T1000 (cell line): ENCODE measurements at regions not wholly inside any gene's neighbourhood (a gene's known extent, or its start where the extent isn't known, plus 50 kb on each side); places are given as distances from the start of the nearest gene placed in this dataset.

Experiments used
- DNase-seq: peaks from one replicate; lab custom pipeline; 2025; ENCODE audit warnings: mixed read lengths; lab: John Stamatoyannopoulos, UW

DNA sequence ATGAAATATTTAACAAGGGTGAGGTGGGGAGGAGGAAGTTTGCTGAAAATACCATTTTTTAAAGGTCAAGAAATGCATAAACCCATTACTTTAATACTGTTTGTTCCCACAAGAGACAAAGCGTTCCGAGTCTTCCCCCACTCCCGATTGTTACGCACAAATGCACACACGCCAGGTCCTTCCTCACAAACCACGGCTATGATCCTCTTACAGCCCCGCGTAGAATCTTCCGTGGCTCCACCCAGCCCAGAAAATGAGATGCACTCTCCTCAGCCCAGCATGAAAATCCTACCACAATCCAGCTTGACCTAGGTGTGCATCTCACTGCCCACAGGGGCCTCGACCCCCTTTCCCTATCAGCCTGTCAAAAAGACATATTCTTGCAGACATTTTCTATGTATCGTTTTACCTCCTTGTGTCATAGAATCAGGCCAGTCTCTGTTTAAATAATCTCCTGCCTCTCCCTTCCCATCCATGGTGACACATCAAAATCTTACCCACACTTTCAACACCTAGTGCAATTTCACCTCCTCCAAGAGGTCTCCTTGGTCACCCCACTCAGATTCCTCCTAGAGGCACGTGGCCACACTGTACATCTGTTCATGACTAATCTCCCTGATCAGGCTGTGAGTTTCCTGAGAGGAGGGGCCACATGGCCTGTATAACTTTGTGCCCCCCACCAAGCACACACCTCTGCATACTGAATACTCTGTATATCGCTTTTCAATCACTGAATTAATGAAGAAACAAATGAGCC, 491.0 kb upstream of the KLHL29 start:
- peak; percentile 31 for DNase-seq

DNA sequence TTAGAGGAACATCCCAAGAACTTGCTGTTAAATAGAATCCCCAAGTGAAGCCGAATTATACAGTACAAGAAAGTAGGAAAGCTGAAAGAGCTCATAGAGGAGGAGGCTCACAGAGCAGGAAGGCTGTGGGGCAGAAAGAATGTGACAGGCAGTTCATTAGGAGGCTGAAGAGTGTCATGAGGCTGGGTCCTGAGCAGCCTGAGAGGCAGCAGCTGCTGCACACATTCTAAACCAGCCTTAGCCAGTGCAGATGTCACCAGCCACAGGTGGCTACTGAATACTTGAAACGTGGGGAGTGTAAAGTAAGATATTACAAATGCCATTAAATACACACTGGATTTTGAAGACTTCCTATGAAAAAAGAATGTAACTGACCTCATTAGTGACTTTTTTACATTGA, 490.2 kb upstream of the KLHL29 start:
- no peak for DNase-seq

DNA sequence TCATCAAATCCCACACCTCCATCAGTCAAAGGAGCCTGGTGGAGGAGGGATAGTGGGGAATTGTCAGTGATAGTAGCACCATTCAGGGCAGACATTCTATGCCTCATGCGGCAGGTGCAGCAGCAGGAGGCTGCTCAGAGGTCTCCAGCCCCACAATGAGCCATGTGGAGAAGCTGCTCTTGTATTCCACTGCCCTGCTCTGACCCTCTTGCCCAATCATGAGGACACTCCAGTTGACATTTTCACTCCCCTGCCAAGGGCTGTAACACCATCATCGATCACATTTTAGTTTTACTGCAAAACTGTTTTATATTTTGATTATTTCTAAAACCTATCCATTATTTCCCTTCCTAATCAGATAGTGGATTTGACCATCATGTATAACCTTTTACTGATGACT, 487.6 kb upstream of the KLHL29 start:
- DNase-seq = no peak

DNA sequence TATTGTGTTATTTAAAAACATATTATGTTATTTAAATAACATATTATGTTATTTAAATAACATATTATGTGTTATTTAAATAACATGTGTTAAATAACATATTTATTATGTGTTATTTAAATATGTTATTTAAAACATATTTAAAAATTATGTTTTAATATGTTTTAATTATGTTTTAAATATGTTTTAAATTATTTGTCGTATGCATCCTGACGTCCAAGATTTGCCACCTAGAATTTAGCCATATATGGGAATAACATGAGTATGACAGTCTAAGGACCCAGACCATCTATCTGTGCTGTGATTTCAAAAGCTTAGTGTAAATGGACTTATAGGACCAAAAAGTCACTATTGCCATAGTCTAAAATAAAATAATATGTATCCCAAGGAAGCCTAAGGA, 484.3 kb upstream of the KLHL29 start:
- no peak for DNase-seq

DNA sequence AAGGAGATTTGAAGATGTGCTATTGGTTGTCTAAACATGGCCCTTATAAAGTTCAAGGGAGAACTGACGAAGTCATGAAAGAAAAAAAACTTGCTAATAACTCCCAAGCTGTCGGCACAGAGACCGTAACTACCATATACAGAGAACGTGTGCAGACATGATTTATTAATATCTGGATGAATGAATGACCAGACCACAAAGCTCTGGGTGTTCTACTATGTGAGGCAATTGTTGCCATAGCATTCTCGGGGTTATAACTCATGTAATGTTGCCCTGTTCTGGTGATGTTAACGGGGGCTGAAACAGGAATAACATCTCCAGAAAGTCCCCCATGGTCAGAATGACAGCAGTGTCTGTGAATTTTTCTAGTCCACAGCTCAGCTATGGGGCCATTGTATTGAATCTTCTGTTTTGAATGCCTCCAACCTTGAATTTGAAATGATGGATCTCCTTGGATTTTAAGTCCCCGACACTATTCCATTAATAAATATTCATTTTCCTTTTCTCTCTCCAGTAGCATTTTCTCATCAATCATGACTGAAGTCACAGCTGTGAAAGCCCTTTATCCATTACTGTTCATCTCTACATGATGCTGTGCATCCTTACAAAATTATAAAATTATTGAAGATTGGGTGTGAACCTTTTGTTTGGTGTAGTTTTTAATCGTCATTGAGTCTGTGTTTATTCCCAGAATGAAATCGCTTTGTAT, 483.4 kb upstream of the KLHL29 start:
- DNase-seq = no peak

DNA sequence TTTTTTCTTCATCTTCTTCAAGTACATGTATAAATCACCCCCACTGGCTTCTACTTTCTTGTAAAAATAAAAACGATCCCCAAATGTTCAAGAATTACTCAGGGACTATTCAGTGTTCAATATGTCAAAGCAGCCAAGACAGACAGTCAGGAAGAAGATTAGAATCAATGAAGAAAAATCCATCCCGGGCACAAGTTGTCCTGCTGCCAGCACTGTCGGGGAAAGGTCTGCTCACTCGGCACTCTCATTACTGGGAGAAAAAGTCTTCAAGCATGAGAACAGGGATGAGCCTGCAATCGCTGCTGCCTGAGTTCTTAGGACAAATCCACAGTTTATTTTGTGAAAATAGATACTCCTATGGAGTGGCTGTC, 482.8 kb upstream of the KLHL29 start:
- no peak for DNase-seq

DNA sequence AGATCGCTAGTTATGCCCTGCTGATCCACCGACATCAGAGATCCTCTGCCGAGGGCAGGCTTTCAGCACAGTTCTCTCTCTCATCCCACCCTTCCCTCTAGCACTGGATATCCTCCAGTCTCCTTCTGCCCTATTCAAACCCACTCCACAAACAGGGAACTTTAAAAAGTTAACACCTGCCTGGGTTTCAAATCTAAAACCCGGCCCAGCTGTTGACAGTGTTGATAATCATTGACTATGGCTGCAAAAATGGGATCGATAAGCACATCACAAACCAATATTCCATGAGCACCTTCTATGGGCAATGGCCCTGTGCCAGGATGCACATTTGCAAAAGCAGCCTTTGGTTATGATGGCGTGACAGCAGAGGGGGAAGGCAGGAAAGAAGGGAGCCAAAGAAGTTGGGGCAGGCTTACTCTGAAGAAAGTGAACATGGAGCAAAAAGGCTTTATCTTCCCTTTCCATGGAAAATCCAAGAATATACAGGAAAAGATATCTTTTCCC, 482.3 kb upstream of the KLHL29 start:
- DNase-seq = no peak

DNA sequence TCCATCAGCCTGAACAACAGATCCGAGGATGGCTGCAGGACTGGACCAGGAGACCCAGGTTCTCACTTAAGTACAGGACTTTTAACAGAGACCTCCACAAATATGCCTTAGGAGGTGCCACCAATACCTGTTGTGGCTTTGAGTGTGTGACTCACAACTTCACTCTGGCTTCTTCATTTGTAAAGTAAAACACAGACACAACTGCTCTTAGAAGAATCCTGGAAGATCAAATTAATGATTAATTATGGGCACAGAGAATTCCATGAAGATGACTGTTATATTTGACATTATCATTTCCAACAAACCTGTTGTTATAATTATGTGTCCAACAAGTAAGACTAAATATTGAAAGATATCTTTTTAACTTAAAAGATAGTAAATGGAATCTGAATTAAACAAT, 481.4 kb upstream of the KLHL29 start:
- DNase-seq = no peak

DNA sequence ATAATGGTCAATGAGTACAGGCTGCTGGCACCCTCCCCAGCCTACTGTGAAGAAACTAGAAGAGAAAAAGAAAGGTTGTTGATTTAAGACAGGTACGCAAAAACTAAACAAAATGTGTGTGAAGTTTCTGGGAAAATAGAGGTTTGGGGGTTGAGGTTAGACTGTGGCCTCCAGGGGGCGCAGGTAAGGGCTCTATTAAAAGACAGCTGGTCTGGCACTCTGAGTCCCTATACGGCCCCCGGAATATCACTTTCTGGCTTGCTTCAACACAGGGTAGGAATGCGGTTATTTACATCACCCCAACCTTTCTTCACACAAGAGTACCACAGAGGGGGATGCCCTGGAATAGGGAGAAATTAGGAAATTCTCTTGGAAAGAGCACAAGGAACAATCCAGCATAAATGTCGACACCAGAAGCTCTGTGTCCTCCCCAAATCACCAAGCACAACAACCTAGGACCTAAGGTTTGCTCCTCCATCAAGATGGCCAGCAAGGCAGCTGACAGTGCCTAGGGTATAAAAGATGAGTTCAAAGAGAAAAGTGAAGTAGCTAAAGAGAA, 480.8 kb upstream of the KLHL29 start:
- no peak for DNase-seq

DNA sequence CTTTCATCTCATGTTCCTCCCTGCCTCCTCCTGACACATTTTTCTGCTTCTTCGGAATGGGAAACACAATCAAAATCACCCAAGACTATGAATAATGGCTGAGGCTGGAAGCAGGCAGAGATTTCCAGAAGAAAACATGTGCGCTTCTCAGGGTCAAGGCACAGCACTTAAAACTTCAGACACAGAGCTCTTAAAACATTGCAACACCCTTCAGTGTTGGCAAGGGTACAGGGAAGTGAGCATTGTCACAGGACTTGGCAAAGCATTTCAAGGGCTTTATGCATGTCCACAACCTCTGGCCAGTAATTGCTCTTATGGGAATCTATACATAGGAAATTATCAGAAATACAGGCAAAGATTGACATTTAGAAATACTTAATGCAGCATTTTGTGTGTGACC, 477.6 kb upstream of the KLHL29 start:
- DNase-seq = no peak

DNA sequence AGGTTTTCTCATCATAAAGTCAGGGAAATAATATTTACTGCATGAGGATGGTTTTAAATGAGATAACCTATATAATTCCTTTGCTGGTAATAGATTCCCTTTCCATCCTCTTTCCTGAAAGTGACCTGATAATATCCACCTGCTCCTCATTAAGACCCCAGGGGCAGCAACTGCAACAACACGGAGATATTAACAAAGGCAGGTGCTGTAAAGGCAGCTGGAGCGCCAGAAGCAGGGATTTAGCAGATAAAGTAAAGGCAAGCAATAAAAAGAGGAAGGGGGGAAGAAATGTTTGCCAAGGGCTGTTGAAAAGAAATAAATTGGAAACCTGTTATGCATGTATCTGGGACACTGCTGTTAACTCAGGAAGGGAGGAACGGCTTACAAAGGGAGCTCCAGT, 472.6 kb upstream of the KLHL29 start:
- no peak for DNase-seq

DNA sequence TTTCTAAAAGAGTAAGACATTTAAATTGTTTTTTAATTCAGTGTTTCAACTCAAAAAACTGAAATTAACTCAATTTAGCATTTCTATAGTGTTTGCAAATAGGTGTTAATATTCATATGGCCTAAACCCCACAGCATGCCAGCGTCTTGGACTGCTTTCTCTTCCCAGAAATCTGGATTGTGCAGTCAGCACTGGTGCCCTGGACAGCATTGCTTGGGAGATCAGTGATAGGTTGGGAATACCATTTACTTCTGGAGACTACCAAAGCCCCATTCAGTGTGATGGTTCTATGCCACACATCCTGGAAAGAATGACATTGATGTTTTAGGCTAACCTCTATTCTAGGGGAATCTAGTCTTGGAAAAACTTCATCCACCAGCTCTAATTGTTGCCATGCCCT, 455.0 kb upstream of the KLHL29 start:
- DNase-seq = no peak

DNA sequence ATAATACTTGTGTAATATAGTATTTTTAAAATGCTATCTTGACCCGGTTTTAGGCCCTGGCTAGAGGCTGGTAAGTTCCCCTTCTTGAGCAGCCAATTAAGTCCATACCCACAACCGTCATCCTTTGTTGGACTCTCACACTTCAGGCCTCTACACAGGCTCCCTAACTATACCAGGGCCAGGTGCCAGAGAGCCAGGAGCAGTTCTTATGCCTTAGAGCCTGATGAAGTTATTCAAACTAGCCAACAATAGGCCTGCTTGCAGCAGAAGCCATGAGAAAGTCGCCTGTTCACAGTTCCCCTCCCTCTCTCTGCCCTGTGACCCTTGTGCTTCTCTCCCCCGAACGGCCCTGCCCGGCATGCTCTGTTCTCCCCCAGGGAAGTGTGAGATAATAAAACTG, 454.2 kb upstream of the KLHL29 start:
- DNase-seq = no peak

DNA sequence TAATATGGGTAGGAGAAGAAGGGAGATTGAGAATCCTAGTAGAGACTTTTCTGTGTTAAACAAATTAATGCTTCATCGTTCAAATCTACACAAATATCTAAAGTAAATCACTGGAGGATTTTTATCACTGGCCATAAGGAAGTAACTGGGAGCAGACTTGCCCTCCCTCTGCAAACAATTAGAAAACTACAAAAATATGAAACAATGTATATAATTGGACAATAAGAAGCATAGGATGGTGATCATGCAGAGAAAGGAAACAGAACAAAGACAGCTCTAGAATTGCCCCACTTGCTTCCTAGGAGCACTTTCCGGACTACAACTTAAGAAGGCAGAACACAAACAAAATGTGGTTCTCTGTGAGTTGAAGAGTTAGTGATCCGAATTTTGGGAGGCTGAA, 452.7 kb upstream of the KLHL29 start:
- DNase-seq = no peak

DNA sequence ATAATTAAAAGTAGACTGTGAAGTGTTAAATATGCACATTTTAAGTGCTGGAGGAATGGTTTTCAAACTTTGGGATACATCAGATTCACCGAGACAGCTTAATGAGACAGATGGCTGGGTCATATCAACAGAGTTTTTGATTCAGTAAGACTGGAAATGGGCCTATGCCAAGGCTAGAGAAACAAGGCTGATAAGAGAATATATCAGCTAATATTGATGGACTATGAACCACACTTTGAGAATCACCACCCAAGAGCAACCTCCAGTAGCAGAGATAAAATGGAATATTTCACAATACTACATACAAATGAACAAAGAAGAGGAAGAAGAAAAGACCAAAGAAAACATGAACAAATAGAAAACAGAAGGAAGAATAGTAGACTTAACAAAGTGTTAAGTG, 450.2 kb upstream of the KLHL29 start:
- no peak for DNase-seq

DNA sequence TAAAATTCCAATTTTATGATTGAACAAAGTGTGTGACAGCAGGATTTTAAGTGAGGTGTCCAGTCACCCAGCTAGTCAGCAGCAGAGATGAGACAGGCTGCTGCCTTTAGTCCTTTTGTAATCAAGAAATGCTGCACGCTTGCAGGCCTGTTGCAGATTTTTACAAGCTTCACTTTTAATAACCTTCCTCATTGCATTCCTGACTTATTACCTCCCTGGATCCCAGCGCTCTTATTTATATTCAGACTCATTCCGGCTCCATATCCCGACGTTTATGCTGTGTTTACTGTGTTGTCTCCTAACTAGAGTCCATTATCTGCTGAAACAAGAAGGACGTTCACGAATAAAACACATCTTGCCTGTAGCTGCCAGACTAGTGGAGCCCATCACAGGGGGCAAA, 442.5 kb upstream of the KLHL29 start:
- DNase-seq = no peak

DNA sequence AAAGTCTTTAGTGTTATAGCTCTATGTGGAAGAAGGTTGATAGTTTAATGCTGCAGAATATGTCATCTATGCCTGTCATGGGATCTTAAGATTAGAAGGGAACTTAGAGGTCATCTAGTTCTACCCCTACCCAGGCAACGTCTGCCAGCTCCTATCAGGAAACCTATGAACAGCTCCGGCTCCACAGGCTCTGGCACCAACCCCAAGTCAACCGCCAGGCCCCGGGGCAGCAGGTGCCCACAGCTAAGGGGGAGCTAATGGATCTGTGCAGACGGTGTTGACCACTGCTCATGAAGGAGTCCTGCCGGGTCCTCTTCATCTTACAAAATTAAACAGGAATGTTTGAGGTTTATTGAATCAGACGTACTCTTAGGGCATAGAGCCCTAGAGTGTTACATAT, 440.8 kb upstream of the KLHL29 start:
- DNase-seq = no peak

DNA sequence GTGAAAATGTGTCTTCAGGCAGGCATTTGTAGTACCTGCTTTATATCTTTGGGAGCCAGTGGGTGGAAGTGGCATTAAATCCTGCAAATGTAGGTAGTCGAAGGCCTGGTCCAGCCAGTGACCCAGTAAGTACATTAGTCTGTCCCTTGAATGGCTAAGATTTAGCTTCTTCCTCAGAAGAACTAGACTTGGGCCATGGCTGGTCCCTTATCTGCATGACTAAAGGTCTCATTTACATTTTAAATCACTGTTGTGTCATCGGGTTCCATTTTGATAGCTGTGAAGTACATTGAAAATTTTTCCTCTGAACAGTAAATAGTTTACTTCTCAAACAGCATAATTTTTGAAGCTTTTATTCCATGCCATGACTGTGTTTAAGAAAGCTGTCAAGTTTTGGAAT, 438.4 kb upstream of the KLHL29 start:
- no peak for DNase-seq

DNA sequence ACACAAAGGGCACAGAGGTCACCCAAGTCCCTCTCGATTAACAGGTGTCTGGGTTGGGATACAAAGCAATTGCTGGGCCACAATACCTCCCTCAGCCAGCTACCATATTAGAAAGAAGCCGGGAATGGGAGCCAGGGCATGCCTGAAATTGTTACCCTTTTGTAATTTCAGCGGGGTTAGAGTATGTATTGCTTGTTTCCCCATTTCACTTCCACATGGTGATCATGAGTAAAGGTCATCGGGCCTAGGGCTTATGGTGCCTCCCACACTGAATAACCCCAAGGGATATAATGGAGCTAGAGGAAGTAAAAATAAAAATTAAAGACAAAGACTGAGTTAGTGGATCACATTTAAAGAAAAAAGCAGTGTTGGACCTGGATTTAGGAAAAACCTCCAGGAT, 437.2 kb upstream of the KLHL29 start:
- DNase-seq = no peak

DNA sequence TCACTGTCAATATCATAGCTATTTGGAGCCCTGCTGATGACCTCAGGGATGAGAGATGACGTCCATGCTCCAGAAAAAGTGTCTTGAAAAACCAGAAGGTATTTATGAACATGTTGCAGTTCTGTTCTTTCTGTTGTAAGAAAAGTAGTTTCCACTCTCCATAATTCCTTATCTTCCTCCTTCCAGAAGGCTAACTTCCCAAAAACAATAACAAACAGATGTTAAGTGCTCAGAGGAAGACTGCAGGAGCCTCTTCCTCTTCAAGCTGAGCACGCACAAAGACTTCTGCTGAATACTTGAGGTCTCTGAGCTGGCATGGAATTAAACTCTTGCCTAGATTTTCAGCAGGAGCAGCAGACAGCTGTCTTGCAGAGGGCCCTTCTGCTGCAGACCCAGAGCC, 434.5 kb upstream of the KLHL29 start:
- DNase-seq = no peak

DNA sequence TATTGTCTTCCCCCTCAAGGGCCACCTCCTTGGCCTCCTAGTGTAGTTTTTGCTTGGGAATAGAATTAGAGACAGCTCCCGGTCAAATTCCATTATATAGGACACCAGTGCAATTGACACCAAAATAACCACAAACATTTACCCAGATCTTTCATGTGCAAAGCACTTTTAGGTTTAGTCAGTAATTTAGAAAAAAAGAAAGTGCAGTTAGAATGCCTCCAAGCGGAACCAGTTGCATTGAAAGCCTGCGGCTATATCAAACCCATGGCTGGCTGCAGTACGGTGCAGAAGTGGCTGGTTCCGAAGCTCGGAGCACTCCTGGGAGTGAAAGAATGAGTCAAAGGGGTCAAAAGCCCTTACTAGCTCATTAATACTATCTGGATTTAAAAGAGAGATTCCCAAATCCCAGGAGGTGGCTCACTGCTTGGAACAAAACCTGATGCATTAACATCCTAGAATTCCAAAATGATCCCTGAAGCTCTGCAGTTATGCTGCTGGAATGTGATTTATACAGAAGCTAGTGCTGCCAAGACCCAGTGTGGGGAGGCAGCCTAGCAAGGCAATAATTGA, 432.2 kb upstream of the KLHL29 start:
- DNase-seq = no peak

DNA sequence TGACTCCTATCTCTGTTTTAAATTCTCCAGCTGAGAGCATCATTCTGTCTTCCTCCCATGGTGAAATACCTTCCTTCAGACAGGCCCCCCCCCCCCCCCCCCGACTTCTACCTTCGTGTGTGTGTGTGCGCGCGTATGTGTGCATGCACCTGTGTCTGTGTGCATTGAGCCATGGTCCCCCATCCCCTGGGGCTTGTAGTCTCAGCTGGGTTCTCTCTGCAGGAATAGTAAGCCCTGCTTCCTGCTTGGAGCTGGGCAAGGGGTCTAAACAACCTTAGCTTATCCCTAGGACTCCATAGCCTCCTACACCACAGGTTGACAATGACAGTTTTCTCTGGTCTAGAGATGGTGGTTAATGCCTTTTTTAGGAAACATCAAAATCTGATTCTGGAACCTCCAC, 427.5 kb upstream of the KLHL29 start:
- no peak for DNase-seq

DNA sequence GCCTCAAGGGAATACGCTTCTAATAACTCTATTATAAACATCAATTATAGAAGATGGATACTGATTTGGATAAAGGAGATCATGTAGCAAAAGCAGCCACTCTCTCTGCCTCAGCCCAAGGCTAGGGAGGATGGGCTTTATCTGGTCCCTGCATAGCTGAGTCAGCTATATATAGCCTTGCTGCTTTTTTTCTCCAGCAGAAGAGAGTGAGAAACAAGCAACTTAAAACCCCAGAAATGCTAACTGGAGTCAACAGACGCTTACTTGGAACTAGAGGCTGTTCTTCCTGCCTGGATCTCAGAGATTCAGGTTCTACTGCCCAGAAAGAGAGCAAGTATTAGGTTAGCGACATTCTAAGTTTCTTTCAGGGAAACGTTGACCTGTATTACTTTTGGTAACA, 426.7 kb upstream of the KLHL29 start:
- DNase-seq = no peak
